ENCODE measurements at regions not wholly inside any gene's neighbourhood (a gene's known extent, or its start where the extent isn't known, plus 50 kb on each side); places are given as distances from the start of the nearest gene placed in this dataset.

- Histone ChIP-seq H3K27me3 (ENCODE audit: control insufficient read depth in 2 of 2, insufficient read depth in 2 of 2, low read length in 2 of 2) (no peaks in the 10 kb centered on the region), H3K9me3 (replicated peaks; ENCODE audit: control insufficient read depth, insufficient read depth, low read length) (peaks cover 3% of the 10 kb centered on the region), H3K27ac (ENCODE audit: insufficient read depth, low read depth, low read length) (no peak overlapping the region), H3K4me3 (replicated peaks in 1 of 3; ENCODE audit: insufficient read depth in 1 of 3, low read depth in 1 of 3, low read length in 3 of 3) (no peak overlapping the region), H3K79me2 (ENCODE audit: control insufficient read depth, insufficient read depth, low read length) (no peaks in the 10 kb centered on the region), H3K4me1 (ENCODE audit: control insufficient read depth, extremely low read depth, insufficient read depth, low read length) (no peaks in the 10 kb centered on the region), H2AFZ (ENCODE audit: low read depth, low read length) (no peak overlapping the region), H4K20me1 (replicated peaks; ENCODE audit: control insufficient read depth, extremely low read depth, insufficient read depth, low read length) (no peaks in the 10 kb centered on the region), H3K36me3 (ENCODE audit: control insufficient read depth in 2 of 2, extremely low read depth in 1 of 2, insufficient read depth in 2 of 2, low read length in 2 of 2) (no peaks in the 10 kb centered on the region), H3K9me1 (replicated peaks; ENCODE audit: control insufficient read depth, extremely low read depth, insufficient read depth, low read length) (no peaks in the 10 kb centered on the region), H3K4me2 (ENCODE audit: insufficient read depth, low read length) (no peak overlapping the region), H3K9ac (replicated peaks; ENCODE audit: extremely low read depth, insufficient read depth, low read length) (no peak overlapping the region)
- intact Hi-C loops (cut with micrococcal nuclease) (no loop called here), dilution Hi-C loops (cut with MboI; ENCODE audit: extremely low pct_ligation_motif_present, low sequenced_read_pairs) (no loop called here)
- DNase-seq (ENCODE audit: low read depth, low spot score) (no peak), FAIRE-seq (no peak)
- ChIA-PET CTCF (no interaction called here), POLR2A (no interaction called here)
- no peak for TF ChIP-seq GATA2 (IDR thresholded peaks at IDR 0.05; ENCODE audit: insufficient read depth, insufficient read length, low read depth, low read length)
- no peak for TF ChIP-seq EZH2 (IDR thresholded peaks at IDR 0.05; ENCODE audit: borderline replicate concordance, low read depth, low read length, severe bottlenecking)
- TF ChIP-seq FOS (IDR thresholded peaks at IDR 0.05; ENCODE audit: borderline replicate concordance, insufficient read depth, low read length), result no peak
- no peak for TF ChIP-seq POLR2A (IDR thresholded peaks at IDR 0.05; ENCODE audit: low read depth, low read length)
- TF ChIP-seq POLR2AphosphoS5 (IDR thresholded peaks at IDR 0.05; ENCODE audit: insufficient read depth, low read depth, low read length), result no peak
- TF ChIP-seq MAX (IDR thresholded peaks at IDR 0.05; ENCODE audit: insufficient read depth, insufficient read length), result no peak
- TF ChIP-seq MYC (IDR thresholded peaks at IDR 0.05; ENCODE audit: low read depth, low read length), result no peak
- no peak for TF ChIP-seq CTCF (IDR thresholded peaks at IDR 0.05; ENCODE audit: extremely low read depth in 1 of 2, insufficient read depth in 1 of 2, low read depth in 1 of 2, low read length in 2 of 2)
- TF ChIP-seq JUN (IDR thresholded peaks at IDR 0.05; ENCODE audit: borderline replicate concordance, insufficient read depth, insufficient read length, low read depth), result no peak
- BruUV-seq (replicated peaks), result no TSS peak
These were observed 81.9 kb upstream of the PGR start for GRCh38 chr11:101211407-101211975.
